ENCODE measurements at regions not wholly inside any gene's neighbourhood (a gene's known extent, or its start where the extent isn't known, plus 50 kb on each side); places are given as distances from the start of the nearest gene placed in this dataset.

GRCh38 chr12:91951571-91951970, 194.1 kb downstream of the BTG1 start:
- Mint-ChIP-seq H3K4me3 (no peak overlapping the region), H3K4me1 (peaks cover 0 to 28% (median 22%) of the 10 kb centered on the region in 4 donors), H3K27ac (no peak overlapping the region), H3K27me3 (no peaks in the 10 kb centered on the region), H3K36me3 (peaks cover 5% of the 10 kb centered on the region), H3K9me3 (peaks cover 0 to 5% (median 0%) of the 10 kb centered on the region in 7 donors)
- ATAC-seq (ENCODE audit: low read depth in 2 of 2), result no peak
- H3K4me1 ChIP-seq (ENCODE audit: control insufficient read depth, insufficient read depth, low read length, poor library complexity, severe bottlenecking), result peaks cover 6% of the 10 kb centered on the region
- no peak overlapping the region for H3K27ac ChIP-seq (ENCODE audit: insufficient read depth, low read length, poor library complexity, severe bottlenecking)
- H3K36me3 ChIP-seq (ENCODE audit: control insufficient read depth, insufficient read depth, low read length), result no peaks in the 10 kb centered on the region
- H3K9me3 ChIP-seq (ENCODE audit: control insufficient read depth in 2 of 2, low read length in 2 of 2), result no peaks in the 10 kb centered on the region
- no peaks in the 10 kb centered on the region for H3K27me3 ChIP-seq (ENCODE audit: control insufficient read depth, insufficient read depth, low read length)
- no peak overlapping the region for H3K4me3 ChIP-seq (ENCODE audit: low read depth, low read length)
- DNase-seq, result no peak

- Histone ChIP-seq H3K27ac (ENCODE audit: insufficient read depth, low read length, poor library complexity, severe bottlenecking) (peak overlapping the region; percentile 37), H3K4me1 (ENCODE audit: control insufficient read depth, insufficient read depth, low read length, poor library complexity, severe bottlenecking) (peaks cover 6% of the 10 kb centered on the region), H3K36me3 (ENCODE audit: control insufficient read depth, insufficient read depth, low read length) (no peaks in the 10 kb centered on the region), H3K9me3 (ENCODE audit: control insufficient read depth in 2 of 2, low read length in 2 of 2) (no peaks in the 10 kb centered on the region), H3K27me3 (ENCODE audit: control insufficient read depth, insufficient read depth, low read length) (no peaks in the 10 kb centered on the region), H3K4me3 (ENCODE audit: low read depth, low read length) (no peak overlapping the region)
- DNase-seq (peak in 1 of 3 donors; percentile 33), ATAC-seq (ENCODE audit: low read depth in 2 of 2) (peak in 1 of 2 donors; percentile 46)
- H3K36me3 Mint-ChIP-seq, result no peaks in the 10 kb centered on the region
- no peaks in the 10 kb centered on the region for H3K27me3 Mint-ChIP-seq
- peak overlapping the region in 2 of 3 donors; percentile 74 to 75 for H3K27ac Mint-ChIP-seq
- H3K4me1 Mint-ChIP-seq, result peaks cover 0 to 25% (median 22%) of the 10 kb centered on the region in 4 donors
- peaks cover 0 to 5% (median 0%) of the 10 kb centered on the region in 7 donors for H3K9me3 Mint-ChIP-seq
- H3K4me3 Mint-ChIP-seq, result peak overlapping the region in 1 of 4 donors; percentile 8
Observed at GRCh38 chr12:91948504-91948903, 197.1 kb downstream of the BTG1 start.

- Mint-ChIP-seq H3K36me3 (peaks cover 3% of the 10 kb centered on the region), H3K27ac (peak overlapping the region in 2 of 3 donors; percentile 23 to 87), H3K4me3 (no peak overlapping the region), H3K9me3 (peaks cover 0 to 8% (median 5%) of the 10 kb centered on the region in 7 donors), H3K27me3 (peaks cover 4% of the 10 kb centered on the region), H3K4me1 (peaks cover 5 to 27% (median 22%) of the 10 kb centered on the region in 4 donors)
- Histone ChIP-seq H3K36me3 (ENCODE audit: control insufficient read depth, insufficient read depth, low read length) (no peaks in the 10 kb centered on the region), H3K27ac (ENCODE audit: insufficient read depth, low read length, poor library complexity, severe bottlenecking) (no peak overlapping the region), H3K4me3 (ENCODE audit: low read depth, low read length) (no peak overlapping the region), H3K4me1 (ENCODE audit: control insufficient read depth, insufficient read depth, low read length, poor library complexity, severe bottlenecking) (peaks cover 6% of the 10 kb centered on the region), H3K9me3 (ENCODE audit: control insufficient read depth in 2 of 2, low read length in 2 of 2) (no peaks in the 10 kb centered on the region), H3K27me3 (ENCODE audit: control insufficient read depth, insufficient read depth, low read length) (no peaks in the 10 kb centered on the region)
- ATAC-seq (ENCODE audit: low read depth in 2 of 2), result peak in 1 of 2 donors; percentile 50
- DNase-seq, result peak in 1 of 3 donors; percentile 6
Observed at GRCh38 chr12:91947459-91947858, 198.2 kb downstream of the BTG1 start.

DNA sequence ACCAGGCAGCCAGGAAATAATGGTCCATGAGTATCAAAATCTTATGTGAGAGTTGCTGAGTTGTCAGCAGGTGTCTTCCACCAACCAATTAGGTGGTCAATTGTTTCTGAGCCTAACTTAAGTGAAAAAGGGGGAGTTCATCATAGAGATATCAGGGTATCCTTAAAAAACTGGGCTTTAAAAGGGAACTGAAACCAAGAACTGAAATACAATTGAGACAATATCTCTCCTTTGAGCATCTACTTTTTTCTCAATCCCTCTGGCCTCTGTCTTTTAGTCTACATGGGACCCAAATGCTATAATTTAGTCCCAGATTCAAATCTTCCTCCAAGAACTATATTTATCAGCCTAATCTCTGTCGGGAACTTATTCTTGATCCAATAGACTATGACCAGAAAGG, 201.0 kb downstream of the BTG1 start:
- ATAC-seq (ENCODE audit: low read depth in 2 of 2), result no peak
- peaks cover 0 to 8% (median 5%) of the 10 kb centered on the region in 7 donors for H3K9me3 Mint-ChIP-seq
- no peaks in the 10 kb centered on the region for H3K27me3 ChIP-seq (ENCODE audit: control insufficient read depth, insufficient read depth, low read length)
- no peak overlapping the region for H3K4me3 Mint-ChIP-seq
- DNase-seq, result no peak
- H3K27ac Mint-ChIP-seq, result no peak overlapping the region
- H3K4me3 ChIP-seq (ENCODE audit: low read depth, low read length), result no peak overlapping the region
- peaks cover 7% of the 10 kb centered on the region for H3K27me3 Mint-ChIP-seq
- H3K4me1 Mint-ChIP-seq, result peaks cover 5 to 22% (median 18%) of the 10 kb centered on the region in 4 donors
- no peak overlapping the region for H3K27ac ChIP-seq (ENCODE audit: insufficient read depth, low read length, poor library complexity, severe bottlenecking)
- H3K36me3 ChIP-seq (ENCODE audit: control insufficient read depth, insufficient read depth, low read length), result no peaks in the 10 kb centered on the region
- no peaks in the 10 kb centered on the region for H3K9me3 ChIP-seq (ENCODE audit: control insufficient read depth in 2 of 2, low read length in 2 of 2)
- peaks cover 6% of the 10 kb centered on the region for H3K4me1 ChIP-seq (ENCODE audit: control insufficient read depth, insufficient read depth, low read length, poor library complexity, severe bottlenecking)
- peaks cover 4% of the 10 kb centered on the region for H3K36me3 Mint-ChIP-seq

GRCh38 chr12:91940826-91941570, 204.6 kb downstream of the BTG1 start:
- no peak overlapping the region for H3K27ac Mint-ChIP-seq
- H3K27me3 Mint-ChIP-seq, result peaks cover 11% of the 10 kb centered on the region

GRCh38 chr12:91940322-91940721, 205.3 kb downstream of the BTG1 start:
- no peak overlapping the region for H3K27ac Mint-ChIP-seq
- peaks cover 0 to 11% (median 5%) of the 10 kb centered on the region in 7 donors for H3K9me3 Mint-ChIP-seq
- no peaks in the 10 kb centered on the region for H3K4me1 ChIP-seq (ENCODE audit: control insufficient read depth, insufficient read depth, low read length, poor library complexity, severe bottlenecking)
- H3K4me3 ChIP-seq (ENCODE audit: low read depth, low read length), result no peak overlapping the region
- H3K27ac ChIP-seq (ENCODE audit: insufficient read depth, low read length, poor library complexity, severe bottlenecking), result no peak overlapping the region
- DNase-seq, result no peak
- H3K4me1 Mint-ChIP-seq, result peaks cover 0 to 11% (median 3%) of the 10 kb centered on the region in 4 donors
- H3K9me3 ChIP-seq (ENCODE audit: control insufficient read depth in 2 of 2, low read length in 2 of 2), result no peaks in the 10 kb centered on the region
- H3K36me3 Mint-ChIP-seq, result peaks cover 4% of the 10 kb centered on the region
- H3K27me3 Mint-ChIP-seq, result peaks cover 11% of the 10 kb centered on the region
- no peaks in the 10 kb centered on the region for H3K27me3 ChIP-seq (ENCODE audit: control insufficient read depth, insufficient read depth, low read length)
- H3K4me3 Mint-ChIP-seq, result no peak overlapping the region
- no peak for ATAC-seq (ENCODE audit: low read depth in 2 of 2)
- no peaks in the 10 kb centered on the region for H3K36me3 ChIP-seq (ENCODE audit: control insufficient read depth, insufficient read depth, low read length)

More at GRCh38 chr12:91940826-91941570, 204.6 kb downstream of the BTG1 start:
- Mint-ChIP-seq H3K9me3 (peaks cover 0 to 11% (median 5%) of the 10 kb centered on the region in 7 donors), H3K4me3 (no peak overlapping the region), H3K4me1 (peaks cover 0 to 10% (median 2%) of the 10 kb centered on the region in 4 donors), H3K36me3 (peaks cover 4% of the 10 kb centered on the region)
- no peaks in the 10 kb centered on the region for H3K36me3 ChIP-seq (ENCODE audit: control insufficient read depth, insufficient read depth, low read length)
- H3K27me3 ChIP-seq (ENCODE audit: control insufficient read depth, insufficient read depth, low read length), result no peaks in the 10 kb centered on the region
- no peak for ATAC-seq (ENCODE audit: low read depth in 2 of 2)
- no peaks in the 10 kb centered on the region for H3K4me1 ChIP-seq (ENCODE audit: control insufficient read depth, insufficient read depth, low read length, poor library complexity, severe bottlenecking)
- no peak overlapping the region for H3K27ac ChIP-seq (ENCODE audit: insufficient read depth, low read length, poor library complexity, severe bottlenecking)
- H3K9me3 ChIP-seq (ENCODE audit: control insufficient read depth in 2 of 2, low read length in 2 of 2), result no peaks in the 10 kb centered on the region
- H3K4me3 ChIP-seq (ENCODE audit: low read depth, low read length), result no peak overlapping the region
- no peak for DNase-seq

DNA sequence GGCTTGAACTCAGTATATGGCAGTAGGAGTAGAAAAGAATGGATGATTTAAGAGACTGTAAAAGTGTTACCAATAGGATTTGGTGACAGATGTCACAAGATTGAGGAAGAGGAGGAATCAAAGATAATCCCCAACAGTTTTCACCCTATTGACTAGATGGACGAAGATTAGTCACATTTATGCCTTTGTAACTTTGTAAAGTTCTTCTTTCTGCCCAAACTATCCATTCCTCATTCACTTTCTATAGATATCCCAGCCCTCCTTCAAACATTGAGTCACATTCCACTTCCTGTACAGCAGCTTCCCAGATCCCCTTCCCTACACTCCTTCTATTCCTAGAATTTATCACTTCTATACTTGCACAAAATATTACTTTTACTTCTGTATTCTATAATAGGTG, 207.9 kb downstream of the BTG1 start:
- Histone ChIP-seq H3K4me1 (ENCODE audit: control insufficient read depth, insufficient read depth, low read length, poor library complexity, severe bottlenecking) (no peaks in the 10 kb centered on the region), H3K27ac (ENCODE audit: insufficient read depth, low read length, poor library complexity, severe bottlenecking) (no peak overlapping the region), H3K36me3 (ENCODE audit: control insufficient read depth, insufficient read depth, low read length) (no peaks in the 10 kb centered on the region), H3K4me3 (ENCODE audit: low read depth, low read length) (no peak overlapping the region), H3K9me3 (ENCODE audit: control insufficient read depth in 2 of 2, low read length in 2 of 2) (no peaks in the 10 kb centered on the region), H3K27me3 (ENCODE audit: control insufficient read depth, insufficient read depth, low read length) (no peaks in the 10 kb centered on the region)
- DNase-seq (no peak), ATAC-seq (ENCODE audit: low read depth in 2 of 2) (no peak)
- H3K27ac Mint-ChIP-seq, result peak overlapping the region in 2 of 3 donors; percentile 0 to 1
- peaks cover 0 to 12% (median 1%) of the 10 kb centered on the region in 4 donors for H3K4me1 Mint-ChIP-seq
- H3K27me3 Mint-ChIP-seq, result peaks cover 10% of the 10 kb centered on the region
- H3K36me3 Mint-ChIP-seq, result peaks cover 3% of the 10 kb centered on the region
- H3K4me3 Mint-ChIP-seq, result no peak overlapping the region
- peaks cover 0 to 8% (median 2%) of the 10 kb centered on the region in 7 donors for H3K9me3 Mint-ChIP-seq

DNA sequence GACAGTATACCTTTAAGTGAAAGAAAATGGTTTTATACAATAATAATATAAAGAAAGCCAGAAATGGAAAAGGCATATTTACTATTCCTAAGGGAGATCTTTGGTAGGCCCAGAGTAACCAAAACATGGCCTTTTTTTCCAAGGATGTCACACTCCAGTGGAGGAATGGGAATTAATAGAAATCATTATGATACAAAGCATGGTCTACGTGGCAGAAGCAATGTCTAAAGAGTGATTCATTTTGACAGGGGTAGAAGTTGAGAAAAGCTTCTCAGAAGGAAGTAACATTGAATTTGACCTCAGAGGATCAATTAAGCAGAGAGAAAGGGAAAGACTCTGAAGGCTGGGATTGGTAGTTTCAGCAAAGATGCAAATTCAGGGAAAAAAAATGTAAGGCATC, 208.6 kb downstream of the BTG1 start:
- no peaks in the 10 kb centered on the region for H3K9me3 ChIP-seq (ENCODE audit: control insufficient read depth in 2 of 2, low read length in 2 of 2)
- ATAC-seq (ENCODE audit: low read depth in 2 of 2) (no peak), DNase-seq (no peak)
- no peaks in the 10 kb centered on the region for H3K4me1 ChIP-seq (ENCODE audit: control insufficient read depth, insufficient read depth, low read length, poor library complexity, severe bottlenecking)
- no peaks in the 10 kb centered on the region for H3K36me3 Mint-ChIP-seq
- H3K27ac Mint-ChIP-seq, result no peak overlapping the region
- no peak overlapping the region for H3K4me3 ChIP-seq (ENCODE audit: low read depth, low read length)
- peaks cover 0 to 5% (median 0%) of the 10 kb centered on the region in 7 donors for H3K9me3 Mint-ChIP-seq
- H3K27me3 ChIP-seq (ENCODE audit: control insufficient read depth, insufficient read depth, low read length), result no peaks in the 10 kb centered on the region
- H3K36me3 ChIP-seq (ENCODE audit: control insufficient read depth, insufficient read depth, low read length), result no peaks in the 10 kb centered on the region
- H3K4me1 Mint-ChIP-seq, result peaks cover 0 to 9% (median 2%) of the 10 kb centered on the region in 4 donors
- no peak overlapping the region for H3K27ac ChIP-seq (ENCODE audit: insufficient read depth, low read length, poor library complexity, severe bottlenecking)
- no peak overlapping the region for H3K4me3 Mint-ChIP-seq
- peaks cover 7% of the 10 kb centered on the region for H3K27me3 Mint-ChIP-seq
